ENCODE measurements at regions not wholly inside any gene's neighbourhood (a gene's known extent, or its start where the extent isn't known, plus 50 kb on each side); places are given as distances from the start of the nearest gene placed in this dataset.
"Not testable (repeated sequence)": the region's sequence is repeated elsewhere in the genome, so short reads cannot be mapped to it uniquely, and the experiment has no call there.

DNA sequence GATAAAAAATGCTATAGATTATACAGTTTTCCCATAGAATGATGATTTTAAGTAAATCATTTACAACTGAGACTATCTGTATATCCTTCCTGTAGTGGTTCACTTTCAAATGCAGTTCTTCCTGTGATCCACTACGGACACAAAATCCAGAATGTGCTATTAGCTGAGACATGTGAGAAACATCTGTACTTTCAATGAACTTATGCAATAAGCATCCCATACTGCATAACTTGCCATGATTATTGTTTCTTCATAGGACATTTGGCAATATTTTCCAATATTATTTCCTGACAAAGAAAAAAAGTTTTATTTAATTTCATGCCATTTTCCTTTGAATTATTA lies 83.5 kb upstream of the PRDX6 start:
- H3K4me3 ChIP-seq (ENCODE audit: low read depth, low read length), result no peak overlapping the region
- TF ChIP-seq CTCF (IDR thresholded peaks at IDR 0.05; ENCODE audit: low read depth, low read length) (no peak), MAX (IDR thresholded peaks at IDR 0.05; ENCODE audit: low read depth, low read length) (no peak), POLR2A (IDR thresholded peaks at IDR 0.05; ENCODE audit: extremely low read depth, insufficient read length) (no peak), MYC (IDR thresholded peaks at IDR 0.05; ENCODE audit: low read depth, low read length) (no peak)
- no peak for DNase-seq (ENCODE audit: low read depth)

DNA sequence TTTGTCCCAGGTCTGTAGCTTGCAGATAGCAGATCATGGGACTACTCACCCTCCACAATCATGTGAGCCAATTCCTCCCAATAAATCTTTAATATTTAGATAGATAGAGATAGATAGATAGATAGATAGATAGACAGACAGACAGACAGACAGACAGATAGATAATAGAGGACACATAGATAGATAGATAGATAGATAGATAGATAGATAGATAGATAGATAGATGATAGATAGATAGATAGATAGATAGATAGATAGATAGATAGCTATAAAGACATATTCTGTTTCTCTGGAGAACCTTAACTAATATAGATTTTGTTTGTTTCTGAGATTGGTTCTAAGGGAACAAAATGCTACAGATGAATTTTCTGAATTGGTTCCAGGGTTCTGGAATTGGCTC lies 82.3 kb upstream of the PRDX6 start:
- DNase-seq (ENCODE audit: low read depth); H3K4me3 ChIP-seq (ENCODE audit: low read depth, low read length): not testable (repeated sequence)

- DNase-seq (ENCODE audit: low read depth), result no peak
- TF ChIP-seq POLR2A (IDR thresholded peaks at IDR 0.05; ENCODE audit: extremely low read depth, insufficient read length) (no peak), MAX (IDR thresholded peaks at IDR 0.05; ENCODE audit: low read depth, low read length) (no peak), CTCF (IDR thresholded peaks at IDR 0.05; ENCODE audit: low read depth, low read length) (no peak), MYC (IDR thresholded peaks at IDR 0.05; ENCODE audit: low read depth, low read length) (no peak)
- no peak overlapping the region for H3K4me3 ChIP-seq (ENCODE audit: low read depth, low read length)
Observed at GRCh38 chr1:173395762-173396161, 81.4 kb upstream of the PRDX6 start.

GRCh38 chr1:173400387-173400995 lies 76.6 kb upstream of the PRDX6 start:
- no peak for TF ChIP-seq MYC (IDR thresholded peaks at IDR 0.05; ENCODE audit: low read depth, low read length)
- no peak for TF ChIP-seq MAX (IDR thresholded peaks at IDR 0.05; ENCODE audit: low read depth, low read length)
- no peak for TF ChIP-seq POLR2A (IDR thresholded peaks at IDR 0.05; ENCODE audit: extremely low read depth, insufficient read length)
- TF ChIP-seq CTCF (IDR thresholded peaks at IDR 0.05; ENCODE audit: low read depth, low read length), result no peak
- no peak for DNase-seq (ENCODE audit: low read depth)
- H3K4me3 ChIP-seq (ENCODE audit: low read depth, low read length), result no peak overlapping the region

GRCh38 chr1:173403996-173404395 lies 73.1 kb upstream of the PRDX6 start:
- DNase-seq (ENCODE audit: low read depth), result no peak
- TF ChIP-seq MAX (IDR thresholded peaks at IDR 0.05; ENCODE audit: low read depth, low read length), result no peak
- H3K4me3 ChIP-seq (ENCODE audit: low read depth, low read length), result no peak overlapping the region

GRCh38 chr1:173405281-173405680 lies 71.9 kb upstream of the PRDX6 start:
- H3K4me3 ChIP-seq (ENCODE audit: low read depth, low read length), result no peak overlapping the region

More at GRCh38 chr1:173405281-173405680, 71.9 kb upstream of the PRDX6 start:
- no peak for DNase-seq (ENCODE audit: low read depth)
- no peak for TF ChIP-seq MYC (IDR thresholded peaks at IDR 0.05; ENCODE audit: low read depth, low read length)
- no peak for TF ChIP-seq CTCF (IDR thresholded peaks at IDR 0.05; ENCODE audit: low read depth, low read length)
- TF ChIP-seq MAX (IDR thresholded peaks at IDR 0.05; ENCODE audit: low read depth, low read length), result no peak

Measured in NB4 (cell line).